RWPE1 (cell line): ENCODE measurements at regions not wholly inside any gene's neighbourhood (a gene's known extent, or its start where the extent isn't known, plus 50 kb on each side); places are given as distances from the start of the nearest gene placed in this dataset.

Experiments used
- CTCF ChIA-PET: fragments of 350-600 bp; sonication (Branson Sonifier 250); formaldehyde crosslinking; extraction: SDS; loops from one replicate; lab custom pipeline; 2021; lab: Yijun Ruan, JAX
- POLR2A ChIA-PET: fragments of 400-600 bp; formaldehyde crosslinking; extraction: SDS; loops from one replicate; lab custom pipeline; 2020; ENCODE audit warnings: antibody characterized with exemption; ENCODE audit not compliant: low non-redundant PET; lab: Yijun Ruan, JAX
- DNase-seq: peaks from one replicate; pipeline ENCODE4 v3.0.0; 2012; ENCODE audit warnings: low spot score
- H3K27ac ChIP-seq: fragments of 450-650 bp; 2 replicates; pipeline ENCODE4 v1.5.1; 2017
- CTCF ChIP-seq: fragments of 450-650 bp; conservative IDR thresholded peaks from 2 replicates; pipeline ENCODE4 v1.5.1; 2017; ENCODE audit warnings: low read depth, mild to moderate bottlenecking

- no peak for TF ChIP-seq CTCF
- CTCF ChIA-PET, result no interaction called here
Observed at GRCh38 chr7:84297616-84298015, 103.0 kb upstream of the SEMA3A start.

GRCh38 chr7:84294847-84295455 is 100.4 kb upstream of the SEMA3A start:
- CTCF ChIA-PET, result no interaction called here

More at GRCh38 chr7:84297616-84298015, 103.0 kb upstream of the SEMA3A start:
- POLR2A ChIA-PET, result no interaction called here
- H3K27ac ChIP-seq, result no peak overlapping the region
- no peak for DNase-seq

GRCh38 chr7:84294391-84294790 is 99.8 kb upstream of the SEMA3A start:
- CTCF ChIA-PET, result no interaction called here
- TF ChIP-seq CTCF, result no peak
- no peak for DNase-seq
- no peak overlapping the region for H3K27ac ChIP-seq
- POLR2A ChIA-PET, result no interaction called here

More at GRCh38 chr7:84294847-84295455, 100.4 kb upstream of the SEMA3A start:
- no peak overlapping the region for H3K27ac ChIP-seq
- POLR2A ChIA-PET, result no interaction called here
- DNase-seq, result no peak
- no peak for TF ChIP-seq CTCF

GRCh38 chr7:84291756-84292155 is 97.2 kb upstream of the SEMA3A start:
- POLR2A ChIA-PET, result no interaction called here
- no peak overlapping the region for H3K27ac ChIP-seq
- CTCF ChIA-PET, result interaction anchor here (0.6 kb wide), 1 partner anchor 304 kb away, joined by 3 read pairs; no protein-coding TSS in a partner anchor
- TF ChIP-seq CTCF, result no peak
- DNase-seq, result no peak

- no peak for DNase-seq
Observed at GRCh38 chr7:84283798-84284197, 89.2 kb upstream of the SEMA3A start.

GRCh38 chr7:84281518-84281917 is 86.9 kb upstream of the SEMA3A start:
- no peak for DNase-seq
- ChIA-PET POLR2A (no interaction called here), CTCF (interaction anchor here (0.5 kb wide), 1 partner anchor 251 kb away, joined by 3 read pairs; no protein-coding TSS in a partner anchor)
- H3K27ac ChIP-seq, result no peak overlapping the region
- TF ChIP-seq CTCF, result no peak

More at GRCh38 chr7:84283798-84284197, 89.2 kb upstream of the SEMA3A start:
- POLR2A ChIA-PET, result no interaction called here
- H3K27ac ChIP-seq, result no peak overlapping the region
- no peak for TF ChIP-seq CTCF
- CTCF ChIA-PET, result no interaction called here
